SK-N-SH (cell line): ENCODE measurements at regions not wholly inside any gene's neighbourhood (a gene's known extent, or its start where the extent isn't known, plus 50 kb on each side); places are given as distances from the start of the nearest gene placed in this dataset.

Experiments
- ELF1 ChIP-seq: IDR thresholded peaks from 2 replicates; pipeline ENCODE4 v1.4.0; 2012
- EP300 ChIP-seq, 2 experiments: IDR thresholded peaks; 2 replicates each; pipeline versions ENCODE4 v1.4.0 to v1.6.1; 2012; ENCODE audit warnings: borderline replicate concordance in 1 of 2, low read depth in 1 of 2, low read length in 1 of 2
- EZH2phosphoT487 ChIP-seq: fragments of 200-600 bp; sonication (generic); IDR thresholded peaks from 2 replicates; pipeline ENCODE4 v1.6.1; 2017; ENCODE audit warnings: low read depth, mixed run types, mild to moderate bottlenecking, antibody characterized with exemption, moderate library complexity, borderline replicate concordance
- FOXJ3 ChIP-seq: sonication (generic); formaldehyde crosslinking; IDR thresholded peaks from 2 replicates; pipeline ENCODE4 v1.5.1; 2020; ENCODE audit warnings: mild to moderate bottlenecking, missing genetic modification reagents
- JUND ChIP-seq: IDR thresholded peaks from 2 replicates; pipeline ENCODE4 v1.4.0; 2012
- NRF1 ChIP-seq: IDR thresholded peaks from 2 replicates; pipeline ENCODE4 v1.6.1; 2012; ENCODE audit warnings: low read depth, mild to moderate bottlenecking, low read length
- POLR2AphosphoS5 ChIP-seq: IDR thresholded peaks from 2 replicates; pipeline ENCODE4 v1.6.1; 2012; ENCODE audit warnings: low read depth, low read length
- RAD21 ChIP-seq: IDR thresholded peaks from 2 replicates; pipeline ENCODE4 v1.6.1; 2012; ENCODE audit warnings: mild to moderate bottlenecking, low read length
- TF ChIP-seq, protein P1 (sequence below): IDR thresholded peaks from 2 replicates; pipeline ENCODE4; 2012
- TF ChIP-seq, protein P2 (sequence below): IDR thresholded peaks from 2 replicates; pipeline ENCODE4 v1.6.1; 2012; ENCODE audit warnings: mild to moderate bottlenecking, low read depth, low read length, moderate library complexity
- TF ChIP-seq, protein P3 (sequence below): fragments of 200-600 bp; sonication (generic); IDR thresholded peaks from 2 replicates; pipeline ENCODE4 v1.6.1; 2017; ENCODE audit warnings: antibody characterized with exemption, mild to moderate bottlenecking, moderate library complexity
- TF ChIP-seq, protein P4 (sequence below): IDR thresholded peaks from 2 replicates; pipeline ENCODE4 v1.4.0; 2012; ENCODE audit warnings: low read depth, borderline replicate concordance

DNA sequence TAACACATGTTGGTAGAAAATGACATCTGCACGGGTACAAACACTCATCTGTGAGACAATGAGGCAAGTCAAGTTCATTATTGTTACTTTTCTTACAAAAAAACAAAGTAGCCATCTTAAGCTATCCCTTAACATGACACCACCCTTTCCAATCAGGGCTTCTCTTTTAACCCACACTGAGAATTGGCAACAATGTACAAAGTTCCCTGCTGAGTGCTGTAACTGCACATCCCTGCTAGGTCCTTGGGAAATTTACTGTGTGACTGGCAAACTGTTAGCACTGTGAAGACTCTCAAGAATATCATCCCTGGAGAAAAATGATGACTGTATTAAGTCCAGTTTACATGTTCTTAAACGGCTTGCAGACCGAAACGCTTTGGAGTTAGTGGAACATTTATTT is 185.8 kb upstream of the PLD5 start:
- TF ChIP-seq, protein P1, sequence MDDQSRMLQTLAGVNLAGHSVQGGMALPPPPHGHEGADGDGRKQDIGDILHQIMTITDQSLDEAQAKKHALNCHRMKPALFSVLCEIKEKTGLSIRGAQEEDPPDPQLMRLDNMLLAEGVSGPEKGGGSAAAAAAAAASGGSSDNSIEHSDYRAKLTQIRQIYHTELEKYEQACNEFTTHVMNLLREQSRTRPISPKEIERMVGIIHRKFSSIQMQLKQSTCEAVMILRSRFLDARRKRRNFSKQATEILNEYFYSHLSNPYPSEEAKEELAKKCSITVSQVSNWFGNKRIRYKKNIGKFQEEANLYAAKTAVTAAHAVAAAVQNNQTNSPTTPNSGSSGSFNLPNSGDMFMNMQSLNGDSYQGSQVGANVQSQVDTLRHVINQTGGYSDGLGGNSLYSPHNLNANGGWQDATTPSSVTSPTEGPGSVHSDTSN: no peak
- no peak for TF ChIP-seq FOXJ3 (CRISPR knock-in tag)
- TF ChIP-seq, protein P2, sequence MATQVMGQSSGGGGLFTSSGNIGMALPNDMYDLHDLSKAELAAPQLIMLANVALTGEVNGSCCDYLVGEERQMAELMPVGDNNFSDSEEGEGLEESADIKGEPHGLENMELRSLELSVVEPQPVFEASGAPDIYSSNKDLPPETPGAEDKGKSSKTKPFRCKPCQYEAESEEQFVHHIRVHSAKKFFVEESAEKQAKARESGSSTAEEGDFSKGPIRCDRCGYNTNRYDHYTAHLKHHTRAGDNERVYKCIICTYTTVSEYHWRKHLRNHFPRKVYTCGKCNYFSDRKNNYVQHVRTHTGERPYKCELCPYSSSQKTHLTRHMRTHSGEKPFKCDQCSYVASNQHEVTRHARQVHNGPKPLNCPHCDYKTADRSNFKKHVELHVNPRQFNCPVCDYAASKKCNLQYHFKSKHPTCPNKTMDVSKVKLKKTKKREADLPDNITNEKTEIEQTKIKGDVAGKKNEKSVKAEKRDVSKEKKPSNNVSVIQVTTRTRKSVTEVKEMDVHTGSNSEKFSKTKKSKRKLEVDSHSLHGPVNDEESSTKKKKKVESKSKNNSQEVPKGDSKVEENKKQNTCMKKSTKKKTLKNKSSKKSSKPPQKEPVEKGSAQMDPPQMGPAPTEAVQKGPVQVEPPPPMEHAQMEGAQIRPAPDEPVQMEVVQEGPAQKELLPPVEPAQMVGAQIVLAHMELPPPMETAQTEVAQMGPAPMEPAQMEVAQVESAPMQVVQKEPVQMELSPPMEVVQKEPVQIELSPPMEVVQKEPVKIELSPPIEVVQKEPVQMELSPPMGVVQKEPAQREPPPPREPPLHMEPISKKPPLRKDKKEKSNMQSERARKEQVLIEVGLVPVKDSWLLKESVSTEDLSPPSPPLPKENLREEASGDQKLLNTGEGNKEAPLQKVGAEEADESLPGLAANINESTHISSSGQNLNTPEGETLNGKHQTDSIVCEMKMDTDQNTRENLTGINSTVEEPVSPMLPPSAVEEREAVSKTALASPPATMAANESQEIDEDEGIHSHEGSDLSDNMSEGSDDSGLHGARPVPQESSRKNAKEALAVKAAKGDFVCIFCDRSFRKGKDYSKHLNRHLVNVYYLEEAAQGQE: no peak
- no peak for TF ChIP-seq JUND
- no peak for TF ChIP-seq EP300 (IDR thresholded peaks at IDR 0.05; ENCODE audit: borderline replicate concordance in 1 of 2, low read depth in 1 of 2, low read length in 1 of 2)
- TF ChIP-seq RAD21: no peak
- TF ChIP-seq, protein P3, sequence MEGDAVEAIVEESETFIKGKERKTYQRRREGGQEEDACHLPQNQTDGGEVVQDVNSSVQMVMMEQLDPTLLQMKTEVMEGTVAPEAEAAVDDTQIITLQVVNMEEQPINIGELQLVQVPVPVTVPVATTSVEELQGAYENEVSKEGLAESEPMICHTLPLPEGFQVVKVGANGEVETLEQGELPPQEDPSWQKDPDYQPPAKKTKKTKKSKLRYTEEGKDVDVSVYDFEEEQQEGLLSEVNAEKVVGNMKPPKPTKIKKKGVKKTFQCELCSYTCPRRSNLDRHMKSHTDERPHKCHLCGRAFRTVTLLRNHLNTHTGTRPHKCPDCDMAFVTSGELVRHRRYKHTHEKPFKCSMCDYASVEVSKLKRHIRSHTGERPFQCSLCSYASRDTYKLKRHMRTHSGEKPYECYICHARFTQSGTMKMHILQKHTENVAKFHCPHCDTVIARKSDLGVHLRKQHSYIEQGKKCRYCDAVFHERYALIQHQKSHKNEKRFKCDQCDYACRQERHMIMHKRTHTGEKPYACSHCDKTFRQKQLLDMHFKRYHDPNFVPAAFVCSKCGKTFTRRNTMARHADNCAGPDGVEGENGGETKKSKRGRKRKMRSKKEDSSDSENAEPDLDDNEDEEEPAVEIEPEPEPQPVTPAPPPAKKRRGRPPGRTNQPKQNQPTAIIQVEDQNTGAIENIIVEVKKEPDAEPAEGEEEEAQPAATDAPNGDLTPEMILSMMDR: no peak
- TF ChIP-seq NRF1: no peak
- TF ChIP-seq, protein P4, sequence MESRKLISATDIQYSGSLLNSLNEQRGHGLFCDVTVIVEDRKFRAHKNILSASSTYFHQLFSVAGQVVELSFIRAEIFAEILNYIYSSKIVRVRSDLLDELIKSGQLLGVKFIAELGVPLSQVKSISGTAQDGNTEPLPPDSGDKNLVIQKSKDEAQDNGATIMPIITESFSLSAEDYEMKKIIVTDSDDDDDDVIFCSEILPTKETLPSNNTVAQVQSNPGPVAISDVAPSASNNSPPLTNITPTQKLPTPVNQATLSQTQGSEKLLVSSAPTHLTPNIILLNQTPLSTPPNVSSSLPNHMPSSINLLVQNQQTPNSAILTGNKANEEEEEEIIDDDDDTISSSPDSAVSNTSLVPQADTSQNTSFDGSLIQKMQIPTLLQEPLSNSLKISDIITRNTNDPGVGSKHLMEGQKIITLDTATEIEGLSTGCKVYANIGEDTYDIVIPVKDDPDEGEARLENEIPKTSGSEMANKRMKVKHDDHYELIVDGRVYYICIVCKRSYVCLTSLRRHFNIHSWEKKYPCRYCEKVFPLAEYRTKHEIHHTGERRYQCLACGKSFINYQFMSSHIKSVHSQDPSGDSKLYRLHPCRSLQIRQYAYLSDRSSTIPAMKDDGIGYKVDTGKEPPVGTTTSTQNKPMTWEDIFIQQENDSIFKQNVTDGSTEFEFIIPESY: no peak
- TF ChIP-seq ELF1: no peak
- TF ChIP-seq POLR2AphosphoS5: no peak
- TF ChIP-seq EZH2phosphoT487: no peak
